ENCODE measurements at regions not wholly inside any gene's neighbourhood (a gene's known extent, or its start where the extent isn't known, plus 50 kb on each side); places are given as distances from the start of the nearest gene placed in this dataset.

DNA sequence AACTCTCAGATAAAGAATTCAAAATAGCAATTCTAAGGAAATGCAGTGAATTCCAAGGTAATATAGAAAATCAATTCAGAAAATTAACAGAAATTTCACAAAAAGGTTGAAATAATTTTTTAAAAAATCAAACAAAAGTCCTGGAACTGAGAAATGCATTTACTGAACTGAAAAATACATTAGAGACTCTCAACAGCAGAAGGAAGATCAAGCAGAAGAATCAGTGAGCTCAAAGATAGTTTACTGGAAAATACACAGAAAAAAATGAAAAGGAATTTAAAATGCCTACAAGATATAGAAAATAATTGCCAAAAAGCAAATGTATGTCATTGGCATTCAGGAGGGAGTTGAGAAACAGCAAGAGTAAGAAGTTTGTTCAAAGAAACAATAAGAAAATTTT lies 107.3 kb downstream of the BUD13 start:
- no peak overlapping the region for H3K27ac ChIP-seq
- TF ChIP-seq ZFX (IDR thresholded peaks at IDR 0.05; ENCODE audit: borderline replicate concordance) (no peak), CTCF (IDR thresholded peaks at IDR 0.05) (no peak)

- TF ChIP-seq CTCF (IDR thresholded peaks at IDR 0.05): no peak
- TF ChIP-seq ZFX (IDR thresholded peaks at IDR 0.05; ENCODE audit: borderline replicate concordance): no peak
- no peak overlapping the region for H3K27ac ChIP-seq
Measured at GRCh38 chr11:116661056-116661455, 111.7 kb downstream of the BUD13 start.

GRCh38 chr11:116660011-116660410 lies 112.8 kb downstream of the BUD13 start:
- no peak overlapping the region for H3K27ac ChIP-seq
- TF ChIP-seq CTCF (IDR thresholded peaks at IDR 0.05): no peak
- TF ChIP-seq ZFX (IDR thresholded peaks at IDR 0.05; ENCODE audit: borderline replicate concordance): no peak

DNA sequence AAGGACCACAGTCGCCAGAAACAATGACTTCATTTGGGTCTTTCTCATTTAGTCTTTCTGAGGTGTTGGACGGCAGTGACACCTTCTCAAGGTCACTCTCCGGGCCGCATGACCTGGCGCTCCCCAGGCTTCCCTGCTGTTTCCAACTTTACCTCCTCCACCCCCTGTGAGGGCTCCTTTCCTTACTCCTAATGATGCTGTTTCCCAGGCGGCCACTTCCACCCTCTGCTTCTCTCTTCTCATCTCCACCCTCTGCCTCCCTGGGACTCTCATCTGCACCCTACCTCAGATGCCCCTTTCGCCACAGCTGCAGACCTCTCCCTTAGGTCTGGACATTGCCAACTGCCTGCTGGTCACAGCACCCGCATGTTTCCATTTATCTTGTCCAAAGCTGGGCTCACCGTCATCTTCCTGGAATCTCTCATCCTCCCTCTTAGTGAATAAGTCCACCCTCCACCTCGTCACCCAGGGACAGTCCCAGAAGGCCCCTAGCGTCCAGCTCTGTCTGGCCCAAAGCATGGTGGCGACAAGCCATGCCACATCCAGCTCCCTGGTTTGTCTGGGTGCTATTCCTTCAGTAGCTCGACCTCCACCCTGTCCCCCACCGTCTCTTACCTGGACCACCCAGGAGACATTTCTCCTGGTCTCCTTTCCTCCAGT lies 113.8 kb downstream of the BUD13 start:
- no peak for TF ChIP-seq CTCF (IDR thresholded peaks at IDR 0.05)
- TF ChIP-seq ZFX (IDR thresholded peaks at IDR 0.05; ENCODE audit: borderline replicate concordance): no peak
- no peak overlapping the region for H3K27ac ChIP-seq

GRCh38 chr11:116657842-116658825 lies 114.7 kb downstream of the BUD13 start:
- H3K27ac ChIP-seq: no peak overlapping the region
- TF ChIP-seq ZFX (IDR thresholded peaks at IDR 0.05; ENCODE audit: borderline replicate concordance): no peak
- no peak for TF ChIP-seq CTCF (IDR thresholded peaks at IDR 0.05)

DNA sequence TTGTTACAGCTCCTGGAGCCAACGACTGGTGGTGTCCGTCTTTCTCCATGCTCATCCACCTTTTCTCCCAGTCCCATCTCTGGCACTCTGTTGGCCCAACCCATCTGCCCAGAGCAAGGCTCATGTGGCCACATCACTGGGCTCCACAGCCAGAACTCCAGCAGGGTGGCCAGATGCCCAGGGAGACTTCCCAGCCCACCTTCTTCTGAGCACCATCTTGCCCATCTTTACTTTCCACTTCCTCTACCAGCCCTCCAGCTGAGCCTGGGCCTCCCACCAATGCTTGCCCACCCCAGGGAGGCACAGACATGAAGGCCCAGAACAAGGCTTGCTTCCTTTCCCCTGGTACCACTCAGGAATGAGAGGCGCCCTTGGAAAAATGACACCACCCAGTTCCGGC lies 116.8 kb downstream of the BUD13 start:
- H3K27ac ChIP-seq: no peak overlapping the region
- TF ChIP-seq ZFX (IDR thresholded peaks at IDR 0.05; ENCODE audit: borderline replicate concordance): no peak
- no peak for TF ChIP-seq CTCF (IDR thresholded peaks at IDR 0.05)

- no peak overlapping the region for H3K27ac ChIP-seq
- TF ChIP-seq ZFX (IDR thresholded peaks at IDR 0.05; ENCODE audit: borderline replicate concordance): no peak
- TF ChIP-seq CTCF (IDR thresholded peaks at IDR 0.05): no peak
Measured at GRCh38 chr11:116654526-116654925, 118.3 kb downstream of the BUD13 start.

All from 22Rv1 (cell line).